Keratinocyte (primary cell): ENCODE measurements at regions not wholly inside any gene's neighbourhood (a gene's known extent, or its start where the extent isn't known, plus 50 kb on each side); places are given as distances from the start of the nearest gene placed in this dataset.

Experiments
- DNase-seq: peaks from one replicate; pipeline ENCODE4 v3.0.0-alpha.2; 2011; ENCODE audit warnings: low read depth, missing footprints, low spot score
- FAIRE-seq: peaks from 2 replicates; lab custom pipeline; 2011; peaks lifted over from hg19 to GRCh38; lab: Jason Lieb, UNC
- H2AFZ ChIP-seq: 2 replicates; pipeline ENCODE4 v1.6.0; 2012; ENCODE audit warnings: low read length, control low read depth, inconsistent platforms; ENCODE audit not compliant: control insufficient read depth
- H3K27ac ChIP-seq: 2 replicates; pipeline ENCODE4 v1.5.1; 2011; ENCODE audit warnings: low read length; ENCODE audit not compliant: control insufficient read depth, insufficient read depth
- H3K27me3 ChIP-seq: 3 replicates; pipeline ENCODE4 v1.6.0; 2011; ENCODE audit warnings: low read length; ENCODE audit not compliant: control insufficient read depth, insufficient read depth; ENCODE audit errors: extremely low read depth
- H3K36me3 ChIP-seq, 2 experiments: 2 replicates in 1 of 2; 3 replicates in 1 of 2; pipeline ENCODE4 v1.5.1; 2011; ENCODE audit warnings: low read length in 2 of 2, mild to moderate bottlenecking in 1 of 2; ENCODE audit not compliant: control insufficient read depth in 2 of 2, insufficient read depth in 2 of 2; ENCODE audit errors: extremely low read depth in 1 of 2
- H3K4me1 ChIP-seq: 3 replicates; pipeline ENCODE4 v1.5.1; 2011; ENCODE audit warnings: low read length; ENCODE audit not compliant: control insufficient read depth, insufficient read depth; ENCODE audit errors: extremely low read depth
- H3K4me2 ChIP-seq: 3 replicates; pipeline ENCODE4 v1.6.0; 2011; ENCODE audit warnings: low read depth, low read length; ENCODE audit not compliant: control insufficient read depth, insufficient read depth; ENCODE audit errors: extremely low read depth
- H3K4me3 ChIP-seq, 3 experiments: fragments of 200-600 bp in 1 of 3; sonication (generic) in 1 of 3; 2 replicates in 2 of 3; 3 replicates in 1 of 3; pipeline ENCODE4 v1.5.1; 2011 to 2016; ENCODE audit warnings: low read length in 3 of 3, mild to moderate bottlenecking in 3 of 3, control low read depth in 2 of 3, inconsistent platforms in 1 of 3, low read depth in 1 of 3, mixed read lengths in 1 of 3, mixed run types in 1 of 3, moderate library complexity in 1 of 3; ENCODE audit not compliant: control insufficient read depth in 2 of 3, insufficient read depth in 2 of 3; ENCODE audit errors: extremely low read depth in 1 of 3
- H3K79me2 ChIP-seq: 2 replicates; pipeline ENCODE4 v1.6.0; 2012; ENCODE audit warnings: low read length; ENCODE audit not compliant: control insufficient read depth, insufficient read depth
- H3K9ac ChIP-seq: 3 replicates; pipeline ENCODE4 v1.6.0; 2011; ENCODE audit warnings: low read length; ENCODE audit not compliant: control insufficient read depth, insufficient read depth; ENCODE audit errors: extremely low read depth
- H3K9me1 ChIP-seq: 3 replicates; pipeline ENCODE4 v1.6.0; 2011; ENCODE audit warnings: low read length; ENCODE audit not compliant: control insufficient read depth, insufficient read depth; ENCODE audit errors: extremely low read depth
- H3K9me3 ChIP-seq: 2 replicates; pipeline ENCODE4 v1.5.1; 2012; ENCODE audit warnings: low read depth, low read length; ENCODE audit not compliant: control insufficient read depth
- H4K20me1 ChIP-seq: 3 replicates; pipeline ENCODE4 v1.6.0; 2011; ENCODE audit warnings: low read length; ENCODE audit not compliant: control insufficient read depth, insufficient read depth; ENCODE audit errors: extremely low read depth
- EZH2 ChIP-seq: IDR thresholded peaks from one replicate; pipeline ENCODE4 v1.6.1; 2012; ENCODE audit warnings: inconsistent platforms, mild to moderate bottlenecking, low read length, moderate library complexity
- dilution Hi-C: fragments of 300-500 bp; cut with MboI; formaldehyde crosslinking; loops from one replicate; pipeline ENCODE4 v1.7.0; 2020; ENCODE audit warnings: low sequenced_read_pairs; ENCODE audit not compliant: extremely low pct_ligation_motif_present
- TF ChIP-seq, protein P1 (sequence below), 3 experiments: IDR thresholded peaks in 1 of 3; conservative IDR thresholded peaks in 1 of 3; optimal IDR thresholded peaks in 1 of 3; 2 replicates in 2 of 3; 3 replicates in 1 of 3; pipeline versions ENCODE3 to v1.5.1; 2011; ENCODE audit warnings: low read length in 3 of 3, mild to moderate bottlenecking in 3 of 3, moderate library complexity in 2 of 3, control low read depth in 1 of 3, inconsistent platforms in 1 of 3; ENCODE audit not compliant: insufficient read depth in 2 of 3; ENCODE audit errors: extremely low read depth in 1 of 3

- no peaks in the 10 kb centered on the region for H3K79me2 ChIP-seq
- TF ChIP-seq, protein P1, sequence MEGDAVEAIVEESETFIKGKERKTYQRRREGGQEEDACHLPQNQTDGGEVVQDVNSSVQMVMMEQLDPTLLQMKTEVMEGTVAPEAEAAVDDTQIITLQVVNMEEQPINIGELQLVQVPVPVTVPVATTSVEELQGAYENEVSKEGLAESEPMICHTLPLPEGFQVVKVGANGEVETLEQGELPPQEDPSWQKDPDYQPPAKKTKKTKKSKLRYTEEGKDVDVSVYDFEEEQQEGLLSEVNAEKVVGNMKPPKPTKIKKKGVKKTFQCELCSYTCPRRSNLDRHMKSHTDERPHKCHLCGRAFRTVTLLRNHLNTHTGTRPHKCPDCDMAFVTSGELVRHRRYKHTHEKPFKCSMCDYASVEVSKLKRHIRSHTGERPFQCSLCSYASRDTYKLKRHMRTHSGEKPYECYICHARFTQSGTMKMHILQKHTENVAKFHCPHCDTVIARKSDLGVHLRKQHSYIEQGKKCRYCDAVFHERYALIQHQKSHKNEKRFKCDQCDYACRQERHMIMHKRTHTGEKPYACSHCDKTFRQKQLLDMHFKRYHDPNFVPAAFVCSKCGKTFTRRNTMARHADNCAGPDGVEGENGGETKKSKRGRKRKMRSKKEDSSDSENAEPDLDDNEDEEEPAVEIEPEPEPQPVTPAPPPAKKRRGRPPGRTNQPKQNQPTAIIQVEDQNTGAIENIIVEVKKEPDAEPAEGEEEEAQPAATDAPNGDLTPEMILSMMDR (optimal IDR thresholded peaks at IDR 0.05 in 1 of 3, IDR thresholded peaks at IDR 0.05 in 1 of 3, conservative IDR thresholded peaks at IDR 0.05 in 1 of 3; ENCODE audit: extremely low read depth in 1 of 3, insufficient read depth in 2 of 3, low read length in 3 of 3): no peak
- no peak for TF ChIP-seq EZH2
- DNase-seq: no peak
- H3K9me1 ChIP-seq: no peaks in the 10 kb centered on the region
- H4K20me1 ChIP-seq: no peaks in the 10 kb centered on the region
- H2AFZ ChIP-seq: no peak overlapping the region
- no peak overlapping the region for H3K9ac ChIP-seq
- no peak overlapping the region for H3K4me2 ChIP-seq
- no peak for FAIRE-seq
- no peaks in the 10 kb centered on the region for H3K27me3 ChIP-seq
- no peaks in the 10 kb centered on the region for H3K9me3 ChIP-seq
- no peaks in the 10 kb centered on the region for H3K4me1 ChIP-seq
- dilution Hi-C loops: no loop called here
- H3K4me3 ChIP-seq: no peak overlapping the region
- H3K36me3 ChIP-seq: no peaks in the 10 kb centered on the region
- no peak overlapping the region for H3K27ac ChIP-seq
Observed at GRCh38 chr15:45884289-45884688, 249.5 kb downstream of the SQOR start.

- Histone ChIP-seq H2AFZ (no peak overlapping the region), H3K9me1 (no peaks in the 10 kb centered on the region), H3K4me3 (no peak overlapping the region), H3K27ac (no peak overlapping the region), H3K27me3 (no peaks in the 10 kb centered on the region), H3K9me3 (no peaks in the 10 kb centered on the region), H3K4me1 (no peaks in the 10 kb centered on the region), H3K36me3 (no peaks in the 10 kb centered on the region), H3K4me2 (no peak overlapping the region), H4K20me1 (no peaks in the 10 kb centered on the region), H3K79me2 (no peaks in the 10 kb centered on the region), H3K9ac (no peak overlapping the region)
- TF ChIP-seq EZH2: no peak
- TF ChIP-seq, protein P1 (optimal IDR thresholded peaks at IDR 0.05 in 1 of 3, IDR thresholded peaks at IDR 0.05 in 1 of 3, conservative IDR thresholded peaks at IDR 0.05 in 1 of 3; ENCODE audit: extremely low read depth in 1 of 3, insufficient read depth in 2 of 3, low read length in 3 of 3): no peak
- dilution Hi-C loops: no loop called here
- FAIRE-seq: no peak
- DNase-seq: no peak
Observed at GRCh38 chr15:45884755-45885445, 250.1 kb downstream of the SQOR start.
